HG03097 (cell line): ENCODE measurements at regions not wholly inside any gene's neighbourhood (a gene's known extent, or its start where the extent isn't known, plus 50 kb on each side); places are given as distances from the start of the nearest gene placed in this dataset.

Source experiments
- ATAC-seq: cut with Tn5 transposase; IDR thresholded peaks from one replicate; pipeline ENCODE4 v1.9.1; 2021; ENCODE audit not compliant: unreplicated experiment, low FRiP score

DNA sequence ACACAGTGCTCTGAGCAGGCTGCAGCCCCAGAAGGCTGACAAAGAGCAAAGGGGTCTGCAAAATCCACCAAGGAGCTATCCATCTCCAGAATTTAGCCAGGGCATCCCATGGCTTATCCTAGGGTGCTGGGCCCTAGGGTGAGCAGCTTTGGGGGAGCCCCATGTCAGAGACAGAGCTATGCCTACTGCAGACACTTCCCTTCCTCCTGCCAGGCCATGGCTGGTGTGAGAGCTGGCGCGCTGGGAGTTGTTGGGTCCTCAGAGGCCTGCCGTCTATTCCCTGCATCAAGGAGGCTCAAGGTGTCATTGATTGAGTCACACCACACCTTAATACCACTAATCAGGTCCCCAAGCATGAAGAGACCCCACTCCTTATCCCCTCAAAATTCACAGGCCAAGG, 85.3 kb upstream of the TP53I11 start:
- no peak for ATAC-seq

GRCh38 chr11:45036733-45037132, 86.0 kb upstream of the TP53I11 start:
- no peak for ATAC-seq

DNA sequence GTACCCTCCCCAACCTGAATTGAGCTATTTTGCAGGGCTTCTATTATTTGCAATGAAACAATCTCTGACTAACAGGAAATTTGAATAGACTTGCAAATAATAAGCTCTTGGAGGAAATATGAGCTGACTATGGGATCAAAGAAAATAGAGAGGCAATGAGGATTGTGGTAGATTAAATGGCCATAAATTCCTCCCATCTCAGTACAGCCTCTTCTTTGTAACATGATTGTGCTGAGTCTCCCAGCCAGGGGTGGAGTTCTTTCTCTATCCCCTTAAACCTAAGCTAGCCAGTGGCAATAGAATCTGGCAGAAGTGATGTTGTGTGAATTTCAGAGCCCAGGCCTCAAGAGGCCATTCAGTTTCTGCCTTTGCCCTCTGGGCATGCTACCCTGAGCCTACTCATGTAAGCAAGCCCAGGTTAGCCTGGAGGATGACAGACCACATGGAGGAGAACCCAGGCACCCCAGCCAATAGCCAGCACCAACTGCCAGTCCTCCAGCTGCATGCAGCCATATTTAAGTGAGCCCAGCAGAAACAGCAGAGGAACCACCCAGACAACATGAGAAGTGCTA, 86.8 kb upstream of the TP53I11 start:
- ATAC-seq = no peak

DNA sequence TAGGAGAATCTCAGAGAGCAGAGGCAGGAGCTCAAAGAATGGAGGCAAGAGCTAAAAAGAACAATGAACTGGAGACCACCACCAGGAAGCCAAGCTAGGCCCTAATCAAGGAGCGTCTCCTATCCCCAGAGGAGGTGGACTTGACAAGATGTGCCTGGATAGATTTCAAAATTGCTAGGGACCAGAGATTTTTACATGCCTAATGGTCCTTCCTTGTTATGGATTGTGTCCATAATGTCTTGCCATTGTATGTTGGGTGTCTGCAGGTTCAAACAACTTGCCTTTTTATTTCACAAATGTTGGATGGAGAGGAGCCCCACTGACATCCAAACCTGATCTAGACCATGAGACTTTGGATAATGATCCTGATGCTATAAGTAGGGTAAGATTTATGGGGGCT, 88.2 kb upstream of the TP53I11 start:
- no peak for ATAC-seq

- ATAC-seq = no peak
Observed at GRCh38 chr11:45041596-45041995, 90.9 kb upstream of the TP53I11 start.

GRCh38 chr11:45042560-45042959, 91.9 kb upstream of the TP53I11 start:
- ATAC-seq = no peak

DNA sequence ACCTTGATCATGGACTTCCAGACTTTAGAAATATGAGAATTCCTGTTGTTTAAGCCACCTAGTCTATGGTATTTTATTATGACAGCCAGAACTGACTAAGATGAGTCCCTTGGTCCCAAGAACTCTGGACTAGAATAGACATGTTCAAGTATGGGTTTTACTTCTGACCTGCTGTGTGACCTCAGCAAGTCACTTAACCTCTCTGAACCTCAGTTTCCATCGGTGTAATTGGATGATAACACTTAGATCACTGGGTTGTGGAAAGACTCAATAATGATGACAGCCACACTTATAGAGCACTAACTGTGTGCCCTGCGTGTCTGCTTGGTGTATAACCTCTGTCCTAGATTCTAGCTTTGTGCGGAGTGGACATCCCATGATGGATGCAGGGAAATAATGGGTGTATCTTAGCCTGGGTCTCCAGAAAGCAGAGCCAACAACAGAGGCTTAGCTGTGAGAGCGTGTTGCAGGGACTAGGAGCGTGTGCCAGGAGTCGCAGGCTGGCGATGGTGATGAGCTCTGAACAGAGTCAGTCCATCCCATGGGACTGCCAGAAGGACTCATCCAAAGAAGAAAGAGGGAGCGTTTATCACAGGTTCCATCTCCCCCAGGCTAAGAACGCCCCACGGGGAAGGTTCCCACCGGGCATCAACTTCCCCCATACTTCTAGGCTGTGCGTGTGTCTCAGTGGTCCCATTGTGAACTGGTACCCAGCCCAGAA, 93.2 kb upstream of the TP53I11 start:
- ATAC-seq = no peak

- ATAC-seq = no peak
Observed at GRCh38 chr11:45045683-45046471, 95.2 kb upstream of the TP53I11 start.

GRCh38 chr11:45048313-45048841, 97.7 kb upstream of the TP53I11 start:
- ATAC-seq = no peak

GRCh38 chr11:45048870-45049691, 97.4 kb upstream of the PRDM11 start:
- no peak for ATAC-seq

DNA sequence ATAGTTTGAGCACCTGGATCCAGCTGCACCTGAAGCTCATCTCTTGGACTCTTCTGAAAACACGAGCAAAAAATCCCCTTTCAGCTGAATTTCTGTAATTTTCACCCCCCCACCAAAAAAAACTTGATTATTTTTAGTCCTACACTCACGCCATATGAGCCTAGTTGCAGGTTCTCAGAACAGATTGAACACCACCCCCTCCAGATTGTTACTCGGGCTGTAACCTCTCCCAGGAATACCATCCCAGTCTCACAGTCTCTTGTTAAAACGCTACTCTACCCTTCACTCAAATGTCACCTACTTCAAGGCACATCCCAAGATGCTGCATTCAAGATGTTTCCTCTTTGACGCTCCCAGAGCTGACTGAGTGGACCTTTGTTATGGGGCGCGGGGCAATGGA, 96.3 kb upstream of the PRDM11 start:
- no peak for ATAC-seq

- ATAC-seq = no peak
Observed at GRCh38 chr11:45051621-45052020, 94.8 kb upstream of the PRDM11 start.

- no peak for ATAC-seq
Observed at GRCh38 chr11:45052361-45052760, 94.1 kb upstream of the PRDM11 start.

- ATAC-seq = no peak
Observed at GRCh38 chr11:45053736-45054446, 92.5 kb upstream of the PRDM11 start.

GRCh38 chr11:45054956-45055355, 91.5 kb upstream of the PRDM11 start:
- no peak for ATAC-seq

DNA sequence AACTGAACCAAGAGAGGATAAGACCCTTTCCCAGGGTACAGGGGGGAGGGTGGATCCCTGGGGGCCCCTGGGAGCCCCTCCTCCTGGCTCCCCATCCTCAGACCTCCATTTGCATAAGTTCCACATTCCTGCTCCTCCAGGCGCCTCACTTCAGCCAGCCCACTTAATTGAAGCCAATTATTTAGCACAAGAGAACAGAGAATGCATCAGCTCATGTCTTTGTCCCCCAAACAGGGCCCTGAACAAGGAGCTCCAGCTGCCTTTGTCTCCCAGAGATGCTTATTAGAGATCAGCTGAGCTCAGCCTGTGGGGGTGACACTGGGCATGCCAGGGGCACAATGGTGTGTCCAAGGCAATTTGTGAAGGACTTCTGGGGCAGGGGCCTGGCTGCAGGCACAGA, 89.9 kb upstream of the PRDM11 start:
- no peak for ATAC-seq

DNA sequence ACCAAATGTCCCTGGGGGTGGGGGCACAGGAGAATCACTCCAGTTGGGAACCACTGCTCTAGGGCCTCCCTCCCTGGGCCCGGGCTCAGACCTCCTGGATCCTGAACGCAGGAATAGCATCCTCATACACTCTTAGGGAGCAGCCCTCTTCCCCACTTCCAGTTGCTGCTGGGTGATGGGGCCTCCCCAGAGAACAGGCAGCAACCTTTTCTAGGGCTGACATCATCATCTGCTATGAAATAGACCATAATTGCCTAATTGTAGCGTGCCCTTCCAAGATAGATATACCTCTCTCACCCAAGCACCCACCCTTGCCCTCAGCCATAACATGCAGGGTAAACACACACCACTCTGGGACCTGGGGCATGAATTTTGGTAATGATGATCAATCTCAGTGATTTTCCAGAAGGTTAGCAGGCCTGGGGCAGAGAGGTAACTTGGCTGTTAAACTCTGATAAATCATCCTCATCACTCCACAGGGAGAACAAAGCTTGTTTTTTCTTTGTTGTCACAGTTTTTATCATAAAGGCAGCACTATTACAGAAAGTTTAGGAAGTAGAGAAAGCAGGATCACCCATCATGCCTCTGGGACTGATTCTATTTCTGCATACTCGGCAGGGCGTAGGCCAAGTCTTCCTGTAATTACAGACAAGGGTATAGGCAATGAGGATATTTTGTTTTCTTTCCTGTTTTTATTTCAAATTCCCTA, 88.3 kb upstream of the PRDM11 start:
- no peak for ATAC-seq

- no peak for ATAC-seq
Observed at GRCh38 chr11:45058647-45058950, 87.8 kb upstream of the PRDM11 start.

DNA sequence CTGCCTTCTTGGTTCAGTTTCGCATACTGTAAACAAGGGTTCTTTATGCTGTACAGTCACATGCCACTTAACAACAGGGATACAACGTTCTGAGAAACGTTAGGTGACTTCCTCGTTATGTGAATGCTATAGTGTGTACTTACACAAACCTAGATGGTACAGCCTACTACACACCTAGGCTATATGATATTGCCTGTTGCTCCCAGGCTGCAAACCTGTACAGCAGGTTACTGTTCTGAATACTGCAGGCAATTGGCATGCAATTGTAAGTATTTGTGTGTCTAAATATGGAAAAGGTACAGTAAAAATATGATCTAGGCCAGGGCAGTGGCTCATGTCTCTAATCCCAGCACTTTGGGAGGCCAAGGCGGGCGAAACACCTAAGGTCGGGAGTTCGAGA, 85.7 kb upstream of the PRDM11 start:
- ATAC-seq = no peak

DNA sequence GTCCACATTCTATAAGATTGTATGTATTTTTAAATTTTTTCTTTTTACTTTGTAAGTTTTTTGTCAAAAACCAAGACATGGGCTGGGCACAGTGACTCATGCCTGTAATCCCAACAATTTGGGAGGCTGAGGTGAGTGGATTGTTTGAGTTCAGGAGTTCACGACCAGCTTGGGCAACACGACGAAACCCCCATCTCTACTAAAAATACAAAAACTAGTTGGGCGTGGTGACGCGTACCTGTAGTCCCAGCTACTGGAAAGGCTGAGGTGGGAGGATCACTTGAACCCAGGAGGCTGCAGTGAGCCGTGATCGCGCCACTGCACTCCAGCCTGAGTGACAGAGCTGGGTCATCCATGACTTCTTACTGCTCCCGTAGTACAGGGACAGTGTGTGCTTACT, 84.8 kb upstream of the PRDM11 start:
- no peak for ATAC-seq
